HepG2 (cell line): ENCODE measurements at regions not wholly inside any gene's neighbourhood (a gene's known extent, or its start where the extent isn't known, plus 50 kb on each side); places are given as distances from the start of the nearest gene placed in this dataset.

Source experiments
- ARNT2 ChIP-seq: sonication (generic); formaldehyde crosslinking; IDR thresholded peaks from 2 replicates; pipeline ENCODE4 v1.8.0; 2022; ENCODE audit warnings: mild to moderate bottlenecking, low read depth, missing genetic modification reagents, moderate library complexity
- FOXC1 ChIP-seq: sonication (generic); formaldehyde crosslinking; IDR thresholded peaks from 2 replicates; pipeline ENCODE4 v1.8.0; 2022; ENCODE audit warnings: mild to moderate bottlenecking, missing genetic modification reagents, borderline replicate concordance
- KAT7 ChIP-seq: IDR thresholded peaks from 2 replicates; pipeline ENCODE4 v1.6.1; 2018; ENCODE audit warnings: borderline replicate concordance, missing compliant biosample characterization
- LBX2 ChIP-seq: sonication (generic); formaldehyde crosslinking; IDR thresholded peaks from 2 replicates; pipeline ENCODE4 v1.5.0; 2020; ENCODE audit warnings: missing genetic modification reagents, mild to moderate bottlenecking, borderline replicate concordance
- NFAT5 ChIP-seq: sonication (generic); formaldehyde crosslinking; IDR thresholded peaks from 2 replicates; pipeline ENCODE4 v1.4.0; 2020; ENCODE audit warnings: missing genetic modification reagents
- PBX3 ChIP-seq: sonication (generic); formaldehyde crosslinking; IDR thresholded peaks from 2 replicates; pipeline ENCODE4 v1.8.1; 2023; ENCODE audit warnings: missing genetic modification reagents, inconsistent platforms, borderline replicate concordance
- PREB ChIP-seq: sonication (generic); formaldehyde crosslinking; IDR thresholded peaks from 2 replicates; pipeline ENCODE4 v1.4.0; 2020; ENCODE audit warnings: missing genetic modification reagents
- SIN3A ChIP-seq: IDR thresholded peaks from 2 replicates; pipeline ENCODE4 v1.6.1; 2011; ENCODE audit warnings: low read depth, mild to moderate bottlenecking, control low read depth, low read length, borderline replicate concordance
- SMC3 ChIP-seq: IDR thresholded peaks from 2 replicates; pipeline ENCODE4 v1.6.1; 2011; ENCODE audit warnings: low read length, improper control_type of control experiment
- STAT6 ChIP-seq: sonication (generic); formaldehyde crosslinking; IDR thresholded peaks from 2 replicates; pipeline ENCODE4 v1.4.0; 2020; ENCODE audit warnings: missing genetic modification reagents, mild to moderate bottlenecking, borderline replicate concordance
- ZBTB25 ChIP-seq: IDR thresholded peaks from 2 replicates; pipeline ENCODE4 v1.6.1; 2018; ENCODE audit warnings: missing genetic modification reagents
- ZKSCAN5 ChIP-seq: sonication (generic); formaldehyde crosslinking; IDR thresholded peaks from 2 replicates; pipeline ENCODE4 v1.5.1; 2020; ENCODE audit warnings: mild to moderate bottlenecking, missing genetic modification reagents
- ZNF414 ChIP-seq: sonication (generic); formaldehyde crosslinking; IDR thresholded peaks from 2 replicates; pipeline ENCODE4 v1.5.0; 2020; ENCODE audit warnings: missing genetic modification reagents
- ZNF674 ChIP-seq: sonication (generic); formaldehyde crosslinking; IDR thresholded peaks from 2 replicates; pipeline ENCODE4 v1.5.0; 2020; ENCODE audit warnings: low read depth, mild to moderate bottlenecking, missing genetic modification reagents
- ZNF782 ChIP-seq: sonication (generic); formaldehyde crosslinking; IDR thresholded peaks from 2 replicates; pipeline ENCODE4 v1.4.0; 2020; ENCODE audit warnings: missing genetic modification reagents, mild to moderate bottlenecking, borderline replicate concordance
- ZSCAN21 ChIP-seq: sonication (generic); formaldehyde crosslinking; IDR thresholded peaks from 2 replicates; pipeline ENCODE4 v1.8.0; 2022; ENCODE audit warnings: mild to moderate bottlenecking, missing genetic modification reagents, moderate library complexity, borderline replicate concordance

GRCh38 chrX:20397587-20397986, 130.9 kb upstream of the RPS6KA3 start (continued):
- no peak for TF ChIP-seq ZBTB25 (CRISPR knock-in tag)
- TF ChIP-seq STAT6 (CRISPR knock-in tag): no peak
- TF ChIP-seq NFAT5: no peak
- TF ChIP-seq PBX3 (CRISPR knock-in tag): no peak
- no peak for TF ChIP-seq ZSCAN21 (CRISPR knock-in tag)
- TF ChIP-seq LBX2: no peak
- TF ChIP-seq SIN3A: no peak
- TF ChIP-seq ARNT2 (CRISPR knock-in tag): no peak
- TF ChIP-seq KAT7 (CRISPR knock-in tag): no peak
- no peak for TF ChIP-seq FOXC1 (CRISPR knock-in tag)
- TF ChIP-seq ZKSCAN5: no peak
- TF ChIP-seq ZNF782 (CRISPR knock-in tag): no peak
- TF ChIP-seq ZNF674 (CRISPR knock-in tag): no peak
- no peak for TF ChIP-seq PREB
- TF ChIP-seq ZNF414 (CRISPR knock-in tag): no peak
- no peak for TF ChIP-seq SMC3
